Upper lobe of left lung (tissue), 4 donors: ENCODE measurements at regions not wholly inside any gene's neighbourhood (a gene's known extent, or its start where the extent isn't known, plus 50 kb on each side); places are given as distances from the start of the nearest gene placed in this dataset.

Experiments
- POLR2AphosphoS5 ChIP-seq, 2 donors: sonication (generic); formaldehyde crosslinking; IDR thresholded peaks; one replicate each; pipeline ENCODE4 v1.5.1; 2017; ENCODE audit warnings: antibody characterized with exemption in 2 of 2
- TF ChIP-seq, protein P1 (sequence below), 6 experiments: fragments of 450-650 bp in 4 of 6; fragments of 200-600 bp in 2 of 6; sonication (generic) in 2 of 6; IDR thresholded peaks; one replicate each; pipeline ENCODE4 v1.5.1; 2016 to 2019; ENCODE audit warnings: antibody characterized with exemption in 6 of 6

DNA sequence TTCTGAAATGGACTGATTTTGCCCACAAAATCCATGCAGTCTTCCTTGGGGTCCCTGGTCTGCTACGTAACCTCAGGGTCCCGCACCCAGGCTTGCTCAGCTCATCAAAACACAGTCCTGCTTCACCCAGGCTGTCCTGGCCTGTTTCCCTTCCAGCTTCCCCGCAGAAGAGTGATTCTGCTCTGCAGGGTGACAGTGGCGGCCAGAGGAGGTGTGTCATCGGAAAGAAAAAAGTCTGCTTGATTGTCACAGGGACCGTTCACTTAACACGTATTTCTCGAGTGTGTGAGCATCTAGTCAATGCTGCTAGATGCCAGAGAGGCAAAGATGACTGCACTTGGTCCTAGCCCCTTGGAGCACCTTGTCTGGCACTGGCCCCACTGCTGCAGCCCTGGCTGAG, 50.1 kb upstream of the ABHD2 start:
- TF ChIP-seq, protein P1, sequence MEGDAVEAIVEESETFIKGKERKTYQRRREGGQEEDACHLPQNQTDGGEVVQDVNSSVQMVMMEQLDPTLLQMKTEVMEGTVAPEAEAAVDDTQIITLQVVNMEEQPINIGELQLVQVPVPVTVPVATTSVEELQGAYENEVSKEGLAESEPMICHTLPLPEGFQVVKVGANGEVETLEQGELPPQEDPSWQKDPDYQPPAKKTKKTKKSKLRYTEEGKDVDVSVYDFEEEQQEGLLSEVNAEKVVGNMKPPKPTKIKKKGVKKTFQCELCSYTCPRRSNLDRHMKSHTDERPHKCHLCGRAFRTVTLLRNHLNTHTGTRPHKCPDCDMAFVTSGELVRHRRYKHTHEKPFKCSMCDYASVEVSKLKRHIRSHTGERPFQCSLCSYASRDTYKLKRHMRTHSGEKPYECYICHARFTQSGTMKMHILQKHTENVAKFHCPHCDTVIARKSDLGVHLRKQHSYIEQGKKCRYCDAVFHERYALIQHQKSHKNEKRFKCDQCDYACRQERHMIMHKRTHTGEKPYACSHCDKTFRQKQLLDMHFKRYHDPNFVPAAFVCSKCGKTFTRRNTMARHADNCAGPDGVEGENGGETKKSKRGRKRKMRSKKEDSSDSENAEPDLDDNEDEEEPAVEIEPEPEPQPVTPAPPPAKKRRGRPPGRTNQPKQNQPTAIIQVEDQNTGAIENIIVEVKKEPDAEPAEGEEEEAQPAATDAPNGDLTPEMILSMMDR (IDR thresholded peaks at IDR 0.05): no peak
- no peak for TF ChIP-seq POLR2AphosphoS5 (IDR thresholded peaks at IDR 0.05)
